ENCODE measurements at regions not wholly inside any gene's neighbourhood (a gene's known extent, or its start where the extent isn't known, plus 50 kb on each side); places are given as distances from the start of the nearest gene placed in this dataset.

DNA sequence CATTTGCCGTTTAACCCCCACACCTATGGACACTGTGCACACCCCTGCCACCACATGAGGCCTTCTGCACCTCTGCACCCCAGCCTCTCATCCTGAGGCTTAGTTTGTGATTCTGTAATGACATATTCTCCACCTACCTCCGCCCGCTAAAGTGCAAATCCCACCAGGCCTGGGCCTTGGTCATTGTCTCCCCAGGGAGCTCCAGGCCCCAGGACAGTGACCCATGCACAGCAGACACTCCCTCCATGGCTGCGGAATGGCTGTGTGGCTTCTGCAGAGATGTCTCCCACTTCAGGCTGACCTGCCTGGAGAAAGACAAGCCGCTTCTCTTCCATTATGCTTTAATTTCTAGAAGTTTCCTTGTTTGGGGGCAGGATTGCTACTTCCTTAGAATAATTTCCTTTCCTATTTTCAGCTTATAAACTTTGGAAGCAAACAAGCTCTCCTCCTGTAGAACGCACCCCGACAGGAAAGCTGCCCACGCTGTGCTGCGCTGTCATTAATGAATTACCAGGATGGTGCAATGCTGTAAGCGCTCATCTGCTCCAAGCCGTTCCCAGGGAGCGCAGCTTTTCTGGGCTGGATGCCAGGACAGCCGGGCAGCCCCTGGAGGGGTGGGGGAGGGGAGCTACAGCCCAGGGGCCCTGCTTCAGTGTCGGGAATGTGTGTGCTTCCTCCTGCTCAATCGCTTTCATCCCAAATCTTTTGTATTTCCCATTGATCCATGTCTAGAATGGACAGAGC, 618.0 kb downstream of the BRD1 start:
- no peak for DNase-seq (ENCODE audit: low read depth)

DNA sequence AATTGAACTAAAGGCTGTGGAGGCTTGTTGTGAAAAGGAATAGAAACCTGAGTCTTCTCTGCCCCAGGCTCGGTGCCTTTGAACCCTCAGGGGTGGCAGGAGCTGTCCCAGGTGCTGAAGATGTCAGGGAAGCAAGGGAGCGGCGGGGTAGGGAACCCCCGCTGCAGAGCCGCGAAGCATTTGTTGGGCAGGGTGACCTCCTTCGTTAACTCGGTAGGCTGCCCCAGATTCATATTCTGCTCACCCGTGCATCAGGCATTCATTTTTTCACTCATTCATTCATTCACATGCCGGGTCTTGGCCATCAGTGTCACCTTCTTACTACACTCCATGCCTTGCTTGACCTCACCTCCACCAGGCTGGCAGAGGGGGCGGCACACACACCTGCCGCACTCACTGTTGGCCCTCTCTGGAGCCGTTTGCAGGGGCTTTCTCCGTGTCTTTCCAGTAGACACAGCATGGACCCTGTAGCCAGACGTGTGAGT, 618.9 kb downstream of the BRD1 start:
- no peak for DNase-seq (ENCODE audit: low read depth)

DNA sequence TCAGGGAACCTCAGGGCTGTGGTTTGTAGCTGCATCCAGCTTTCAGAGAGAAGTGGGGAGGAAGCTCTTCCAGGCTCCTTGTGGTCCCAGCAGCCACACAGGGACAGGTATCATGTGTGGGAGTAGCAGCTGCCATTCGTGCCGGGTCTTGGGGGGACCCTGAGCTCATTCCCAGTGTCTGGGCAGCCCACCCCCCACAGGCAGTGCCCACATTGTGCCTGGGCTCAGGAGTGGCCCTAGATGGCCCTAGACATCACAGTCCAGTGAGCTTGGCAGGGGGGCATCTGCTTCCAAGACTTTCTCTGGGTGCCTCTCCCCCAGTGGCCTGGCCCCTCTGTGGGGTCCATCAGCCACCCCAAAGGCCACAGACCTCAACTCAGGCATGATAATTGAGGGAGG, 619.7 kb downstream of the BRD1 start:
- DNase-seq (ENCODE audit: low read depth): no peak

DNA sequence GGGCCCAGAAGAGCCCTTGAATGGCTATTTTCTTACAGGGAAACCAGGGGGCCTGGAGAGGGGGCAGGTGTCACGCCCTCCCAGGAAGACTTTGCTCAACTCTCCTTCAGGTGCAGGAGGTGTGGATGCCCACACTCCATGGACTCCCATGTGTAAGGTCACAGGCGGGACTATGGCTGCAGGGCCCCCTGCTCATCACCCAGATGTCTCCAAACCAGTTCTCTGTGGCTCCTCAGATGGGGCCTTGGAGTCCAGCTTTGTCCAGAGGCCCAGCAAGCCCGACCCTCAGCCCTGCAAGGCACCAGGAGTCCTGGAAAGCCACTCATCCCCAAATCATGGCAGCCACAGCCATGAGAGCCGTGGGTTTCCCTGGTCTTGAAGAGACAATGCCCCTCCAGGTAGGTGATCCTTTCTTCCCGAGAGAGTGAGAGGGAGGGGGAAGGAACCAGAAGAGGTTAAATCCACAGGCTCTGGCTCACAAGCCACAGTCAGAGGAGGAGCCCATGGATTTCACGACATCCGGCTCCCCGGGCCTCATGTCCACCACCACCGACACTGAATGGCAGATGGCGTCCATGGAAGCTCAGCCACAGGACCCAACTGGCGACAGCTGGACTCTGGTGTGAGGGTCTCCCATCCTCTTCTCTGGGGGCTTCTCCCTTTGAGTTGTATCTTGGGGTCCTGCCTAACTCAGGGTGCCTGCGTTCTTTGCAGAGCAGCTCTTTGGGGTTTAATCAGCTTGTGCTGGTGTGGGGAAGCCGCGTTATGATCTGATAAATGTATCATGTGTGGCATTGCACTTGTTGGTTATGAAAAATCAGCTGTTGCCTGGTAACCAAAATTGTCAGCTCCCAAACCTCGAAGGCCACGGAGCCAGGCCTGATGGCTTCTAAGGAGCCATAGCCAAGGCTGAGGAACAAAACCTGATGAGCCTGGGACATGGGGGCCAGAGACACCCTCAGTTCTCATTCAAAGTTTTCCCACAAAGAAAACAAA, 620.4 kb downstream of the BRD1 start:
- DNase-seq (ENCODE audit: low read depth): no peak

DNA sequence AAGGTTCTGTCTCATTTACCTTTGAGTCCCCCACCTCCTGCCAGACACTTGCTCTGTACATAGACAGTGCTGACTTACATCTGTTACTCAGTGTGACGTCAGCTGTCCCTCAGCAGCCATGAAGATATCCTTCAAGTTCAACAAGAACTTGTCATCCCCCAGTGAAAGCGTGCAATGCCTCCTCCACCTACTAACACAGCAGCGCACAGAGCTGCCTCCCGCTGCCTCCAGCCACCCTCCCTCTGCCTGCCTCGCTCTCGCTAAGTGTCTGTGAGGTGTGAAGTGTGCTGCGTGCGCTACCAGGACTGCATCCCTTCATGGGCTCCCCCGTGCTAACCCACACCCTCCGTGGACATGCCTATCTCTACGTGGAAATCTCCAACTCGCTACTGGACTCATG, 621.4 kb downstream of the BRD1 start:
- no peak for DNase-seq (ENCODE audit: low read depth)

DNA sequence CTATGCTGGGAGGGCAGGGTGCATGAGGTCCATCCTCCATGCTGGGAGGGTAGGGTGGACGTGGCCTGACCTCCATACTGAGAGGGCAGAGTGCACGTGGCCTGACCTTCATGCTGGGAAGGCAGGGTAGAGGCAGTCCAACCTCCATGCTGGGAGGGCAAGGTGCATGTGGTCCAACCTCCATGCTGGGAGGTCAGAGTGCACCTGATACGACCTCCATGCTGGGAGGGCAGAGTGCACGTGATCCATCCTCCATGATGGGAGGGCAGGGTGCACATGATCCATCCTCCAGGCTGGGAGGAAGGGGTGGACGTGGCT, 622.2 kb downstream of the BRD1 start:
- DNase-seq (ENCODE audit: low read depth): no peak

DNA sequence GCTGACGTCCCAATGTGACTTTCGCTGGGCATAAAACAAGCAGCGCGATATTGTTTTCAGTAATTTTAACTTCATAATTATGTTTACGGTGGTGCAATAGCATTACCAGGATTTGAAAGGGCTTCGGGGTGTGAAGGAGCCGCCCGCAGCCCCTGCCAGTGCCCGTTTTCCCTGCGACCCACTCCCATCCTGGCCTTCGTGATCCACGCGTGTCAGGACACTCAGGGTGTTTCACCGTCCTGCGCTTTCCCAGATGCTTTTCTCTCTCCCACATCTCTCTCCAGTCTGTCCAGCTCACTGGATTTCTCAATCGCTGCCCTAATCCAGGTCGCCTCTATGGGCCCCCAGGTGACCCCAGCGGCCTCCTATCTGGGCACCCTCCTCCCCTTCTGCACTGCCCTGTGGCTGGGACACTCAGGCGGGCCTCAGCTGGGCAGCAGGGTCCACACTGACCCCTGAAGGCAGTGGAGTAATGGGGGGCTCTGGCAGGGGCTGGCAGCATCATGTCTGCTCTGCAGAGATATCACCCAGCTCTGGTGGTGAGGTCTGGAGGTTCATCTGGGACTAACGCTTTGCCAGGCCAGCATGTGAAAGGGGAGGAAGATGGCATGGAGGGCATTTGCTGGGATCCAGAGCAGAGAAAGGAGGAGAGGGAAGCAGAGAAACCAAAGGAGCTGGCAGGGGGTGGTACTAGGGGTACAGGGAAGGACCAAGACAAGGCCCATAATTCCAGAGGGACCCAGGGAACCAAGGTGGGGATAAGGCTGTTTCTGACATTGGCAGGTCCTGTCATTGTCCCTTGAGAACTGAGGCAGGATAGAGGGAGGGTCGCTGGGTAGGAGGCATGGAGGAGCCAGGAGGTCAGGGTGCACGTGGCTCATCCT, 622.8 kb downstream of the BRD1 start:
- DNase-seq (ENCODE audit: low read depth): no peak

DNA sequence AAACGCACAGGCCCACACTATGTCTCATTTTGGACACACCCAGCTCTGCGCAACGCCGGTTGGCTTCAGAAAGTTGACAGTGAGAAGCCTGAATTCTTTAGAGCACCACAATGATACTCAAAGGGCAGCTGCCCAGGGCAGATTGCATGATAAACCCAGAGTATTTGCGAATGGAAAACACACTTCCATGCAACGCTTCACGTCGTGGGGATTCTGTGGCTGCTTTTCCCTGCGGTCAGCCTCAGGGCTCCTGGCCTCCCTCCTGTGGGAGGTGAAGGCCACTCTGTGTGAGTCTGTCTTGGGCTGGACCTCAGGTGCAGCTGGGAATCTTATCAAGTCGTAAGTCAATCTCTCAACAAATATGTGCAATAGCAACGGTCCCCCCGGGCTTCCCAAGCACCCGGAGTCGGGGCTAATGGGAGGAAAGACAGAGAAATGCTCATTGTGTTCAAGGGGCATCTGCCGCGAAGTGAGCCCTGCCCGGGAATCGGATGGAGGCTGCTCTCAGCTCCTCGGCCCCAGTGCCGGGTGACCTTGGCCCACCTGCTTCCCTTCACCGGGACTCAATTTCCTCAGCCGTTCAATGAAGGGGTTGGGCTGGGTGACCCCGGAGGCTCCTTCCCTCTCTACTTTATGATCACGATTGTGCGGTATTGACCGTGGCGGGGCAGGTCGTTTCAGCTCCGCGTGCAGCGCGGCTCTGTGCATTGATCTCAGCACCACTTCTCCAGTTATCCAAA, 623.6 kb downstream of the BRD1 start:
- DNase-seq (ENCODE audit: low read depth): no peak

DNA sequence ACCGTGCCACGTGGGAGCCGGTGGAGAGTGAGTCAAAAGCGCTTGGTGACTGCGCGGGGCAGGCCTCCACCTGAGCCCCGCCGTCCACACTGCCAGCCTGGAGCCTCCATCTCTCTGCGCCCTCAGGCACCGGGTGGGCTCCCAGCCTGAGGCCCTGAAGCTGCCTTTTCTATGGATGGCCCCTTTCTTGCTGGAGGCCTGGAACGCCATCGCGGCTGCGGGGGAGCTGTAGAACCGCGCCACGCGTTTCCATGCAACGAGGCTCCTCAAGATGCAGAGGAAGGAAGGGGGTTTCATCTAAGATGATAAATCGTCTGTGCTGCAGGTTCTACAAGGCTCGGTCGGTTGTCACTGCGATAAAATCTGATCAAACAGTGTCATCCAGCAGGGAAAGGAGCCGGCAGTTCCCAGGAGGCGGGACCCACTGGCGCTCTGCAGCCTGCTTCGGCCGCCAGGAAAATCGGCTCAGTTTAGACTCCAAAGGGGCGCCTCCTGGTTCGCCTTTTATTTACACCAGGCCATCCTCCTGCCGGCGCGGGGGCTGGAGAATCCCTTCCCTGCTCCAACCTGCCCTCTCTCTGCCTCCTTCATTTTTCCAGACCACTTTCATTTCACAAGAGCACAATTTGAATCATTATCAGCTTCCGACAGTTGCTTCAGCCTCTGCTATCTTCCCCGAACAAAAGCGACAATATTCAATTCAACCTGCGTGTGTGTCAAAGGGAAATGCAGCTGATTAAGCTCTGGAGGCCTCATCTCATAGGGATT, 624.4 kb downstream of the BRD1 start:
- no peak for DNase-seq (ENCODE audit: low read depth)

DNA sequence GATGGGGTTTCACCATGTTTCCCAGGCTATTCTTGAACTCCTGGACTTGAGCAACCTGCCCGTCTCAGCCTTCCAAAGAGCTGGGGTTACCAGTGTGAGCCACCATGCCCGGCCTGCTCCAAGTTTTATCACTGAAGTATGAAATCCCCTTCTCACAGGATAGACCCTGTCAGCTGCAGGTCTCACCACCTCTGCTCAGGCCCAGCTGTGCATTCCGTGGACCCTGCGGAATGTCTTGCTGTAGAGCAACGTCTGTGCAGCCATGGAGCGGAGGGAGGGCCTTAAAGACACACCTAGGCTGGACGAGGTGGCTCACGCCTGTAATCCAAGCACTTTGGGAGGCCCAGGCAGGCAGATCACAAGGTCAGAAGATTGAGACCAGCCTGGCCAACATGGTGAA, 625.4 kb downstream of the BRD1 start:
- DNase-seq (ENCODE audit: low read depth): no peak

DNA sequence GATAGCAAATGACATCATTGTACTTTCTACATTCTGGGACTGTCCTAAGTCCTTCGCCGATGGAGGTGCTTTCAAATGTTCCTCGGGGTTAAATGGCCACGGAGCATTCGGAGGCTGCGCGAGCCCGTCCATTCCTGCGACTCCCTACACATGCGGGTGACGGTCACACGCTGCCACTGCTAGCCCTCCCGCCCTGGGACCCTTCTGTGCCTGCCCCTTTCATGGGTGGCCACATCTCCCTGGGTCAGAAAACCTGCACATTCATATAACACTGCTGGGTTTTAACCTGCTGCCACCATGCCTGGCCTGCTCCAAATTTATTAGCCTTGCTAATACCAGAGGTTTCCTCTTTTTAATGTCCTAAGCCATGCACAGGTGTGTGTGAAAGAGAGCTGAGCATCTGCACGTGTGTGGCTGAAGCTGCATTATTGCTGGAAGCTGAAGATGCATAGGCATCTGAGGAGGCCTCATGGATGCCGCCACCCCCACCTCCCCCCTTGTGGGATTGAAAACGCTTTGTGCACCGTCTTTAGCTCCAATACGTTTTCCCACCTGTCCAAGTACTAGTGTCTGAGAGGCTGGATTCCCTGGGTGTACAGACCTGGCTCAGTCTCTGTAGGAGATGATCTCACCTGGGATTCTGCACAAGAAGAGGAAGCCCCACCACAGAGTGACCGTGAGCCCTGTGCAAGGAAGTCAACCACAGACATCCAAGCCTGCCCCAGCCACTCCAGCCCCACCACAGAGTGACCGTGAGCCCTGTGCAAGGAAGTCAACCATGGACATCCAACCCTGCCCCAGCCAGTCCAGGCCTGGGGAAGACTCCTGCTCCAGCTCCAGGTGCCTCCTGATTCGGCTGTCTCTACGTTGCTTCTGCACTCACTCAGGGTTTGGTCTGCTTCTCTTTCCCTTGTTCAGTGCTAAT, 626.4 kb downstream of the BRD1 start:
- no peak for DNase-seq (ENCODE audit: low read depth)

DNA sequence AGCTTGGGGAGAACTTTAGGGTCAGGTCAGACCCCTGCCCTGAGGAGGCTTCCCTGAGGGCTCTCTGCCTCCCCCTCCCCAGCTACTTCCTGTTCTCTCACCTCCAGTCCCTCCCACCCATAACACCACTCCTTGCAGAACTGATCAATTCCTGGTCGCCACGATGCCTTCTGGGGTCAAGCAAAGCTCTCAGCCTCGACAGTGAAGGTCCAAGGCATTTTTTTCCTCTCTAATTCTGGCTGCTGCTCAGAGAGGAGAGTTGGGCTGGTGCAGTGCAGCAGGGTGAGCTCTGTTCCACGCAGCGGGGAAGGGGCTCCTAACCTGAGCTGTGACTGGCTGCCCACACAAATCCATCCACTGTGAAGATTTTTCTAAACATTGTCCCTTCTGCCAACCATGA, 628.4 kb downstream of the BRD1 start:
- no peak for DNase-seq (ENCODE audit: low read depth)

DNA sequence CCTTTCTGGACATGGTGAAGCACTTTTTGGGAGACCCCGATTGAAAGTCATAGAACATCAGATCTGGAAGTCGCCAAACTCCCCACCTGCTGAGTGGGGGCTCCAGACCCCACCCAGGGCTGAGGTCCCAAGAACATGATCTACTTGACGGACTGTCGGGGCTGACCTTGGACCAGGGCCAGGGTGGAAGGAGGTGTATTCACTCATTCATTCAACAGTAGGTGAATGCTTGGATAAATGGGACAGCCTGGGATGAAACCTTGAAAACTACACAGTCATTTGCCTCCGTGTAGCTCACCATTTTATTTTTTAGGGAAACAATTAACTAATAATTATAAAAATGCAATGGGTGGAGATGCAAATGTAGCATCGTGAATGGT, 629.0 kb downstream of the BRD1 start:
- no peak for DNase-seq (ENCODE audit: low read depth)

DNA sequence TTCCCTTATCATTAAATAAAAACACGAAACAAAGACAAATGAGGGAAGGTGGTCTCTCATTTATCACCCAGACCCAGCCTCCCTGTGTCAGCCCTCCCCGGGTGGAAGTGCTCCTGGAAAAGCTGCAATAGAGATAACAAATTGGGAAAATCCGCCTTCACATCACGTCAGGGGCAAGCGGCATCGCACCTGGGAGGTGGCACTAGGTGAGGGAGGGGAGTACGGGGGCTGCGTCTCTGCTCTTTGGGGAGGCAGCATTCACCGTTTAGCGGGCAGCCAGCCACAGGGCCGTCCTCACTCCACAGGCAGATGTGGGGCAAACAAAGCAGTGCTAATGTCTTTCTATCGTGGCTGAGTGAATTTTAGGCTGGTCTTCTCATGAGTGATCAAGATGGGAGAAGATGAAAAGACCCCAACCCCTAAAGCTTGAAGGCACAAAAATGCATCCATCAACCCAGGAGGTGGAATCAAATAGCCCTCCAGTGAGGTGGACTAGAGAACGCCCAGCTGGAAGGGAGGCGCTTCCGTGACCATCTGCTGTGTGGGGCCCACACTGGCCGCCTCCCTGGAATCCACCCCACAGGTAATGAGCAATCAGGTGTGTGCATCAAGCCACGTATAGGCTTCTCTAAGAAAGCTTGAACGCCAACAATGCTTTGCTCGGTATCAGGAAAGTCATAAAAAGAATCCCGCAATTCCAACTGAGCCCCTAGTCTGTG, 629.5 kb downstream of the BRD1 start:
- DNase-seq (ENCODE audit: low read depth): no peak

DNA sequence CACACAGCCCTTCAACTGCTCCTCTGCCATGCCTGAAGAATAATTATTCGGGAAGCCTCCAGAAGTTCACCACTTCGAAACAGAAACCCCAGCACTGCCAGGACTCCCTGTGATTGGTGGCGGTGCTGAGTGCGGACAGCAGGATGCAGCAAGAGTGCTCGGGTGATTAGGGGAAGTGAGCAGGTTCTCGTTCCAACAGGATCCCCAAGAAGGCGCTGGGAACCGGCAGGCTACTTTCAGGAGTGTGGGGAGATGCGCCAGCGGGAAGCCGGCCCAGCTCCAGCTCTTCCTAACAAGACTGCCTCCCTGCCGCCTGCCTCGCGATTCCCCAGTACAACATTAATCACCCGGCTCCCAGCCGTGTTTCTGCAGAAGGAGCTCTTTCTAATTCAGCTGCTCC, 630.2 kb downstream of the BRD1 start:
- DNase-seq (ENCODE audit: low read depth): no peak

DNA sequence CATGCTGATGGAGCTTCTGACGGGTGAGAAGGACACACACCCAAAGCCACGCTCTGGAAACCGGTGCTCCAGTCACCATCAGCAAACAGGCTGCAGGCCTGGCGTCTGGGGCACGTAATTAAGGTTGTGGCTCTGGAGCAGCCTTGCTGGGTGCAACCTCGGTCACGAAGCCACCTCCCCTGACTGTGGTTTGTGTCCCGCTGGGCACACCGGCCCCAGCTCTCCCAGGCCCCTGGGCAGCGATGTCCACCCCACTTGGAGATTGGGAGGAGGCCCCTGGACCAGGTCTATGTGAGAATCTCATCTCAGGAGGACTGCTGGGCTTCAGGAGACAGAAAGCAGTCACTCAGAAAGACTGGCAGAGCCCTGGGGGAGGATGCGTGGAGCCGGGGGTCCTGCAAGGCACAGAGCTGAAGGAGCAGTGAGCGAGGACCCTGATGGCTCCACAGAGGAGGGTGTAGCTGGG, 631.6 kb downstream of the BRD1 start:
- DNase-seq (ENCODE audit: low read depth): no peak

DNA sequence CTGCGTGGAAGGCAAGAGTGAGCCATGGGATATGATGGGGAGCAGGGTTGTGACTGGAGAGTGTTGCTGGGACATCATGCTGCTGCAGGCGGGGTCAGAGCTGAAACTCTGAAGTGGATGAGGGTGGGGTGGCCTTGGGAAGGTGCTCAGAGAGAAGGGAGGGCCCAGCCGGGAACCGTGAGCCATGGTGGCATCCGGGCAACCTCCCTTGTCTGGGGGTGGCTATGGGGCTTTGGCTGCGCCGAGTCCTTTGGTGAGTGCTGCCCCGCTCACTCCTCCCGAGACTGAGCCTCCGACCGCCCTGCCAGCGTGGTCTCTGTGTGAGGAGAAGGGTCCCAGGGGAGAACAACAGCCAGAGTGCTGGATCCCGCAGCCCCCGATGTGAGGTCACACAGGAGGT, 632.0 kb downstream of the BRD1 start:
- no peak for DNase-seq (ENCODE audit: low read depth)

DNA sequence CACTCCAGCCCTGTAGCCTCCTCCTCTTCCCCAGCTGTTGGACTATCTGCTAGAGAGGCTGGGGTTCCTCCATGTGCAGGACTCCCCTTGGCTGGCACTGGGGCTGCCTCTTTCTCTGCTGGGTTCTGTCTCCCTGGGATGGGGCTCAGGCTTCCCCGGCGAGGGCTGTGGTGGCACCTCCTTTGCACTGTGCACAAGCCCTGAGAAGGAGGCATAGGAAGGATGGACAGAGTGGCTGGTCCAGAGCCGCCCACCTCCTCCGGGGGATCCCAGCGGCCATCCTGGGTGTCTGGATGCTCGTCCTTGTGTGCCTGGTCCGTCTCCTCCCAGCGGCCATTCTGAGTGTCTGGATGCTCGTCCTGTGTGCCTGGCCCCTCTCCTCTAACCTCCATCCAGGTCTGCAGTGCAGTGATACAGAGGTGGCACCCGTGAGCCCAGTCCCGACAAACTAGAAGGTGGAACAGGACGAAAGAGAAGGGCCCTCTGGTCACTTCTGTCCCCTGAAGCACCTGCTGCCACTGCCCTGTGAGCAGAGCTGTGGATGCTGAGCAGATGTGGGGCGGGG, 633.7 kb downstream of the BRD1 start:
- no peak for DNase-seq (ENCODE audit: low read depth)

DNA sequence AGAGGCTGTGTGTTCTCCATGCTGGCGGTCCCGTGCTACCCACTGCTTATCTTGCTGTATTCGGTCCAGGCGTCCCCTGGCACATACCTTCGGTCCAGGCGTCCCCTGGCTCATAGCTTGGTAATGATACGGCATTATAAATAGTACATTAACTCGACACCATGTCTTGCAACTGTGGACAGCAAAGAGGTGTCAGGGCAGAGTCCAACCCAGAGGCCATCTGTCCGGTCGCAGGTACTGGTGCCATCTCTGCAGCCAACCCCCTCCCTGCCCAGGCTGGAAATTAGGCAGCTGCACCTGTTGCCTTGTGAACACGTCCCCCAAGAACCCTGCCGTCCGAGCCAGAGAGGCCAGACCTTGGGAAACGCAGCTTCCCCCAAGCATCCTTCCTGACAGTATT, 634.3 kb downstream of the BRD1 start:
- no peak for DNase-seq (ENCODE audit: low read depth)

All from HS-5 (cell line).